22Rv1 (cell line): ENCODE measurements at regions not wholly inside any gene's neighbourhood (a gene's known extent, or its start where the extent isn't known, plus 50 kb on each side); places are given as distances from the start of the nearest gene placed in this dataset.

ENCODE experiments used
- ZFX ChIP-seq: fragments of 450-650 bp; IDR thresholded peaks from 2 replicates; pipeline ENCODE4 v1.6.1; 2017; ENCODE audit warnings: antibody characterized with exemption, borderline replicate concordance
- TF ChIP-seq, protein P1 (sequence below): fragments of 450-650 bp; IDR thresholded peaks from 2 replicates; pipeline ENCODE4 v1.5.1; 2017; ENCODE audit warnings: mild to moderate bottlenecking

DNA sequence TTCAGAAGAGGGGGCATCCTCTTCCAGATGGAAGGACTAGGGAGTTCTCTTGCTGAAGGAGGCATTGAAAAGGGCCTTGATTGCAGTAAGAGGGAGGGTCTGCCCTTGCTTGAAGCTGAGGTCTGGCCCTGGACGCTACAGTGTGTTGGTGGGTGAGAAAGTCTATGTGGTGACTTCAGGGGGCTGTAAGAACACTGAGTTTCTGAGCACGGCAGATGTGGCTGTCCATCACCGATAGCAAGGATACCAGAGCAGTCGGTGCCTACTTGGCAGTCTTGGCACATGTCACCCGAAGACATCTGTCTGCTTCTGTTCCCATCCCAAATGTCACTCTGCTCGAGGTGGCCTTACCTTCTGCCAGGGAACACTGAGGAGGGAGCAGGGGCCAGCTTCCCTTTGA is 631.1 kb upstream of the CFAP20DC start:
- TF ChIP-seq, protein P1, sequence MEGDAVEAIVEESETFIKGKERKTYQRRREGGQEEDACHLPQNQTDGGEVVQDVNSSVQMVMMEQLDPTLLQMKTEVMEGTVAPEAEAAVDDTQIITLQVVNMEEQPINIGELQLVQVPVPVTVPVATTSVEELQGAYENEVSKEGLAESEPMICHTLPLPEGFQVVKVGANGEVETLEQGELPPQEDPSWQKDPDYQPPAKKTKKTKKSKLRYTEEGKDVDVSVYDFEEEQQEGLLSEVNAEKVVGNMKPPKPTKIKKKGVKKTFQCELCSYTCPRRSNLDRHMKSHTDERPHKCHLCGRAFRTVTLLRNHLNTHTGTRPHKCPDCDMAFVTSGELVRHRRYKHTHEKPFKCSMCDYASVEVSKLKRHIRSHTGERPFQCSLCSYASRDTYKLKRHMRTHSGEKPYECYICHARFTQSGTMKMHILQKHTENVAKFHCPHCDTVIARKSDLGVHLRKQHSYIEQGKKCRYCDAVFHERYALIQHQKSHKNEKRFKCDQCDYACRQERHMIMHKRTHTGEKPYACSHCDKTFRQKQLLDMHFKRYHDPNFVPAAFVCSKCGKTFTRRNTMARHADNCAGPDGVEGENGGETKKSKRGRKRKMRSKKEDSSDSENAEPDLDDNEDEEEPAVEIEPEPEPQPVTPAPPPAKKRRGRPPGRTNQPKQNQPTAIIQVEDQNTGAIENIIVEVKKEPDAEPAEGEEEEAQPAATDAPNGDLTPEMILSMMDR = no peak
- TF ChIP-seq ZFX = no peak
